Heart right ventricle (tissue), 16 donors: ENCODE measurements at regions not wholly inside any gene's neighbourhood (a gene's known extent, or its start where the extent isn't known, plus 50 kb on each side); places are given as distances from the start of the nearest gene placed in this dataset.

Experiments
- ATAC-seq, 8 donors: fragments of 200-7000 bp; cut with Tn5 transposase; one replicate each; pipeline ENCODE4 v1.9.1; 2020; ENCODE audit warnings: mild to moderate bottlenecking in 8 of 8, moderate library complexity in 8 of 8, moderate number of reproducible peaks in 1 of 8
- DNase-seq, 2 donors: peaks; one replicate each; pipeline ENCODE4 v3.0.0-alpha.2; 2020
- H3K27ac ChIP-seq, 10 donors: fragments of 200-600 bp; sonication (generic) in 2 of 10; one replicate each; pipeline versions ENCODE4 v1.5.0 to v1.8.0; 2020 to 2022; ENCODE audit warnings: mild to moderate bottlenecking in 3 of 10
- H3K27me3 ChIP-seq, 7 donors: fragments of 200-600 bp; one replicate each; pipeline ENCODE4 v1.8.0; 2021 to 2022; ENCODE audit warnings: mild to moderate bottlenecking in 2 of 7
- H3K36me3 ChIP-seq, 9 donors: fragments of 200-600 bp; sonication (generic) in 1 of 9; one replicate each; pipeline versions ENCODE4 v1.5.0 to v1.8.0; 2020 to 2022; ENCODE audit warnings: mild to moderate bottlenecking in 2 of 9
- H3K4me1 ChIP-seq, 9 donors: fragments of 200-600 bp; sonication (generic) in 1 of 9; one replicate each; pipeline versions ENCODE4 v1.5.0 to v1.8.0; 2020 to 2022; ENCODE audit warnings: mild to moderate bottlenecking in 4 of 9
- H3K4me3 ChIP-seq, 10 donors: fragments of 200-600 bp; sonication (generic) in 2 of 10; one replicate each; pipeline versions ENCODE4 v1.5.0 to v1.8.0; 2020 to 2022; ENCODE audit warnings: mild to moderate bottlenecking in 7 of 10, moderate library complexity in 2 of 10
- H3K9me3 ChIP-seq, 11 donors: fragments of 200-600 bp in 10 of 11; sonication (generic) in 2 of 11; one replicate each; pipeline versions ENCODE4 v1.5.0 to v1.8.0; 2013 to 2022; ENCODE audit warnings: mild to moderate bottlenecking in 2 of 11, control low read depth in 1 of 11, moderate library complexity in 1 of 11
- CTCF ChIP-seq, 9 donors: fragments of 200-600 bp; sonication (generic) in 2 of 9; IDR thresholded peaks; one replicate each; pipeline versions ENCODE4 v1.5.0 to v1.8.0; 2021 to 2022; ENCODE audit warnings: antibody characterized with exemption in 9 of 9, mild to moderate bottlenecking in 5 of 9, moderate library complexity in 1 of 9
- WGBS, 2 donors: extraction: QIAGEN DNeasy Blood & Tissue Kit; methylation state at CpG; one replicate each; pipeline ENCODE4 v1.1.7; 2013; ENCODE audit warnings: inconsistent platforms in 1 of 2; 5-methylcytosine and 5-hydroxymethylcytosine counted together
- intact Hi-C, 10 donors: fragments of 100-400 bp; cut with DNase I; formaldehyde crosslinking; loops; one replicate each; pipeline versions ENCODE4 v1.11.1 to v1.14.2; 2022
- donor health status: Arrhythmogenic right ventricular cardiomyopathy.
- donor health status: ischemic (EF 13 %, LVEDD 7.1; RV severe dilation, severe dysfunction).
- donor health status: healthy with polysubstance abuse.
- donor health status: DM: no; HTN: yes; CAD: no.
- donor health status: DM: no; HTN: no; CAD: no.
- donor health status: ischemic (EF 25% LVEDD 6.9; RV normal size, moderate dysfunction).
- donor health status: ischemic (EF 25% LVEDD 5.7; RV mildly dilated, moderate dysfunction).
- donor health status: healthy.
- donor health status: DM: yes; HTN: yes; CAD: no.
- donor health status: Ischemic cardiomyopathy.
- donor health status: ischemic (EF 35%, LVEDD 5.7; RV mildly dilated, moderate dysfunction).
- donor health status: nonischemic (EF 11% LVEDD 7.7; RV severe dilation, severe dysfunction).
- donor health status: DM: yes; HTN: yes; CAD: no.
- donor health status: PGD.
- donor health status: ischemic (EF 29% LVEDD 5.4; RV normal size, mild dysfunction).
- donor health status: nonischemic (EF 23%, LVEDD 6.1; RV moderate dilation, normal function).

- Histone ChIP-seq H3K4me3 (no peak overlapping the region), H3K36me3 (no peaks in the 10 kb centered on the region), H3K9me3 (no peaks in the 10 kb centered on the region), H3K27me3 (no peaks in the 10 kb centered on the region), H3K4me1 (no peaks in the 10 kb centered on the region), H3K27ac (no peak overlapping the region)
- intact Hi-C loops: no loop called here
- 83% methylated on average over 4 of the region's 4 CpGs for WGBS, 2 donors
- no peak for ATAC-seq
- TF ChIP-seq CTCF (IDR thresholded peaks at IDR 0.05): no peak
- DNase-seq: no peak
Observed at GRCh38 chr12:29082522-29082921, 66.6 kb upstream of the FAR2 start.

- 31 to 43% methylated on average over 9 of the region's 9 CpGs for WGBS, 2 donors
Observed at GRCh38 chr12:29086325-29087271, 62.5 kb upstream of the FAR2 start.

GRCh38 chr12:29088611-29089219 lies 60.4 kb upstream of the FAR2 start:
- no peaks in the 10 kb centered on the region for H3K27me3 ChIP-seq
- no peak overlapping the region for H3K27ac ChIP-seq
- peaks cover 0 to 25% (median 0%) of the 10 kb centered on the region in 11 donors for H3K9me3 ChIP-seq
- H3K4me3 ChIP-seq: no peak overlapping the region
- H3K36me3 ChIP-seq: no peaks in the 10 kb centered on the region
- DNase-seq (no peak), ATAC-seq (no peak)
- no peaks in the 10 kb centered on the region for H3K4me1 ChIP-seq
- intact Hi-C loops: loop anchor here in 5 of 10 donors (5.0 kb wide), 1 partner anchor 229 kb away; no protein-coding TSS in a partner anchor
- peak in 7 of 9 donors; percentile 19 to 52 (median 45) for TF ChIP-seq CTCF (IDR thresholded peaks at IDR 0.05)

More at GRCh38 chr12:29086325-29087271, 62.5 kb upstream of the FAR2 start:
- intact Hi-C loops: loop anchor here in 5 of 10 donors (5.0 kb wide), 1 partner anchor 231 kb away; no protein-coding TSS in a partner anchor
- H3K4me1 ChIP-seq: no peaks in the 10 kb centered on the region
- DNase-seq: no peak
- H3K27me3 ChIP-seq: no peaks in the 10 kb centered on the region
- H3K27ac ChIP-seq: no peak overlapping the region
- no peak overlapping the region for H3K4me3 ChIP-seq
- H3K9me3 ChIP-seq: peaks cover 0 to 15% (median 0%) of the 10 kb centered on the region in 11 donors
- TF ChIP-seq CTCF (IDR thresholded peaks at IDR 0.05): no peak
- no peaks in the 10 kb centered on the region for H3K36me3 ChIP-seq
- no peak for ATAC-seq
